GM12874 (cell line): ENCODE measurements at regions not wholly inside any gene's neighbourhood (a gene's known extent, or its start where the extent isn't known, plus 50 kb on each side); places are given as distances from the start of the nearest gene placed in this dataset.

Experiments
- TF ChIP-seq, protein P1 (sequence below): IDR thresholded peaks from 2 replicates; pipeline ENCODE4 v1.5.1; 2011; ENCODE audit warnings: low read depth, mild to moderate bottlenecking, control low read depth, low read length, moderate library complexity; ENCODE audit not compliant: insufficient read depth

GRCh38 chr9:107782381-107782780 lies 292.8 kb upstream of the KLF4 start:
- TF ChIP-seq, protein P1, sequence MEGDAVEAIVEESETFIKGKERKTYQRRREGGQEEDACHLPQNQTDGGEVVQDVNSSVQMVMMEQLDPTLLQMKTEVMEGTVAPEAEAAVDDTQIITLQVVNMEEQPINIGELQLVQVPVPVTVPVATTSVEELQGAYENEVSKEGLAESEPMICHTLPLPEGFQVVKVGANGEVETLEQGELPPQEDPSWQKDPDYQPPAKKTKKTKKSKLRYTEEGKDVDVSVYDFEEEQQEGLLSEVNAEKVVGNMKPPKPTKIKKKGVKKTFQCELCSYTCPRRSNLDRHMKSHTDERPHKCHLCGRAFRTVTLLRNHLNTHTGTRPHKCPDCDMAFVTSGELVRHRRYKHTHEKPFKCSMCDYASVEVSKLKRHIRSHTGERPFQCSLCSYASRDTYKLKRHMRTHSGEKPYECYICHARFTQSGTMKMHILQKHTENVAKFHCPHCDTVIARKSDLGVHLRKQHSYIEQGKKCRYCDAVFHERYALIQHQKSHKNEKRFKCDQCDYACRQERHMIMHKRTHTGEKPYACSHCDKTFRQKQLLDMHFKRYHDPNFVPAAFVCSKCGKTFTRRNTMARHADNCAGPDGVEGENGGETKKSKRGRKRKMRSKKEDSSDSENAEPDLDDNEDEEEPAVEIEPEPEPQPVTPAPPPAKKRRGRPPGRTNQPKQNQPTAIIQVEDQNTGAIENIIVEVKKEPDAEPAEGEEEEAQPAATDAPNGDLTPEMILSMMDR: no peak

DNA sequence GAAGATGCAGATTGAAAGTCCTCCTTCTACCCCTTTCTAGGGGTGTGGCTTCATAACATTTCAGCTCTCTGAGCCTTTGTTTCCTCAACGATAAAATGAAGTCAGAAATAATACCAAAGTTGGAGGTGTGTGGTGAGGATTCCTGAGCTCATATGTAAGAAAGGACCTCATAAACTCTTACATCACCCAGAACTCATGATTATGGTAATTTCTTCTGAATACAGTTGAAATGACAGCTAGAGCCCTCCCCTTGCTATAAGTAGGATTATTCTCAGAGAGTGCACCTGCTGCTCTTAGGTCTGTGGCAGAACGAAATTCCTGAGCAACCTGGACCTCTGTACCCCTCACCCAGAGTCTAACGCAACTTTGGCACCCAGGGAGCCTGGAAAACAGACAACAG lies 291.4 kb upstream of the KLF4 start:
- TF ChIP-seq, protein P1: no peak

DNA sequence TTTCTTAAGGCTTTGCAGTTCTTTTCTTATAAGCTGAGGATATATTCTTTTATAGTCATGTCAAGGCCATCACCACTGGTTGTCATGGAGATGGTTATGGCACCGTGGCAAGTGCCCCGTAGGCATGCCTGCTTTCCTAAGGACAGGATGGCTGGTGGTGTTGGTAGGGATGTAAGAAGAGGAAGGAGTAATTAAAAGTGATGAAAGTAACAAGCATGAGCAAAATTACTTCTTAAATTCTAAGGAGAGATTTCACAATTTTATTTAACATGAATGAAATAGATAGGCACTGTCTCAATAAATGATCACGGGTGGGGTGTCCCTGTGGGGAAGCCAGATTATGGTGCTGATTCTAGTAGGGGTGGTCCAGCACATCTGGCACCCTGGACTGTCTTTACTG lies 290.2 kb upstream of the KLF4 start:
- TF ChIP-seq, protein P1: no peak

DNA sequence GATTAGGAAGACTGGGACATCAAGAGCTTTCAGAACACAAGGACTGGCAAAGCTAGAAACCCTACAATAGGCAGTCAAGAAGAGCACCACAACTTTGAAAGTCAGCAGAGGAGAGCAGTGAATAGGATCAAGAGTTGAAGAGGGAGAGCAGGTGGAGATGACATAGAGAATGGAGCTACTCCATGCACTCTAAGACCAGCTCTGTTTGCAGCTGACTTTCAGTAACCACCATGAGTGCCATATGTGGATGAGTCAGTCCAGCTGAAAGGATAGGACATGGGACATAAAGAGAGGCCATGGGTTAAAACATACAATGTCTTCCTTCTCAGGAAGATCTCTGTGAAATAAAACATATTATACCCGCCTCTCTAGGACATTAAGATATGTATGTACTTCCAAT lies 289.1 kb upstream of the KLF4 start:
- TF ChIP-seq, protein P1: no peak

DNA sequence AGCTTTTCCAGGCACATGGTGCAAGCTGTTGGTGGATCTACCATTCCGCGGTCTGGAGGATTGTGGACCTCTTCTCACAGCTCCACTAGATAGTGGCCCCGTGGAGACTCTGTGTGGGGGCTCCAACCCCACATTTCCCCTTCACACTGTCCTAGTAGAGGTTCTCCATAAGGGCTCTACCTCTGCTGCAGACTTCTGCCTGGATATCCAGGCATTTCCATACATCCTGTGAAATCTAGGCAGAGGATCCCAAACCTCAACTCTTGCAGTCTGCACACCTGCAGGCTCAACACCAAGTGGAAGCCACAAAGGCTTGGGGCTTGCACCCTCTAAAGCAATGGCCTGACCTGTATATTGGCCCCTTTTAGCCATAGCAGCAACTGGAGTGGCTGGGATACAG lies 283.4 kb upstream of the KLF4 start:
- TF ChIP-seq, protein P1: no peak

DNA sequence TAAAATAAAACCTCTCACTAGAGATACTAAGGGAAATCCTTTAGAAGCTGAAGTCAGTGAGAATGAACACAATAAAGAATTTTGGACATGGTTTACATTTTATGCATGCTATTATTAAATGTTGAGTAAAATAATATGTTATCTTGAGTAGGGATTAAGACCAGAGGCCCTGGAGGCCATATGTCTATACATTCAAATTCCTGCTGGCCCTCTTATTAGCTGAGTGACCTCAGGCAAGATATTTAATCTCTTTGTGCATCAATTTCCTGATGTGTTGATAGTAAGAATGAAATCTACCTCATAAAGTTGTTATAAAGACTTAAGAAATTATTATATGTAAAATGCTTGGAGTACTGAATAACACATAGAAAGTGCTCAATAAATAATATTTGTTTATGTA lies 281.1 kb upstream of the KLF4 start:
- TF ChIP-seq, protein P1: no peak

DNA sequence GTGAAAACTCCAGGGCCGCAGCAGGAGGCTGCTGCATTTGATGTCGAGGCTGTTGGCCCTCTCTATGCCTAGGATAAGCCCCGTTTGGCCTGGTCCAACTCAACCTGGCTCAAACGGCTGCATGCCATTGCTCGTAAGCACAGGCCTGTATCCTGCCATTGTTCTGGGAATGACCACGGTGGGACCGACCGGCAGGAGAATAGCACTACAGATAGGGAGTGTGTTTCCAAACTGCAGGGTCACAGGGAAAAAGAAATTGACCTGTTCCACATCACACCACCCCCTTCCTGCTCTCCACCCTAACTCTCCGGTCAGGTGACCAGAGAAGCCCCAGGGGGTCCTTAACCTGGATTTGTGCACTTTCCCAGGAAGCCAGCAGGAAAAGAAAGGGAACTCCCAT lies 278.7 kb upstream of the KLF4 start:
- TF ChIP-seq, protein P1: no peak

DNA sequence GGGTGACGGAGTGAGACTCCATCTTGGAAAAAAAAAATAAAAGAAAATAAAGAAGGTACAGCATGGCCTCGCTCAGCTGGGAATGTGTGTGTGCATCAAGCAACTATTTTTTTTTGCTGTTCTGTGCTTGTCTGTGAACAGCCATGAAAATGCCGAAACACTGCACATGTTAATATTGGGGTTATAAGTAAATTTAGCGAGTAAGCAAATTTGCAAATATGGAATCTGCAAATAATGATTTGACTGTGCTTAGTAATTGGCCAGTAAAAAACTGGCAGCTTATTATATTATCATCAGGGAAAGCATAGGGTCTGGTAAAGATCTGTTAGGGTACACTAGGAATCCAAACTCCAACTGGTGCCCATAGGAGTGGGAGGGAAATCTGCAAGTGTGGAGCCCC lies 278.1 kb upstream of the KLF4 start:
- TF ChIP-seq, protein P1: no peak
